Globus pallidus (tissue), 1 donor: ENCODE measurements at regions not wholly inside any gene's neighbourhood (a gene's known extent, or its start where the extent isn't known, plus 50 kb on each side); places are given as distances from the start of the nearest gene placed in this dataset.
"Not testable (repeated sequence)": the region's sequence is repeated elsewhere in the genome, so short reads cannot be mapped to it uniquely, and the experiment has no call there.

ENCODE experiments used
- DNase-seq: peaks from one replicate; pipeline ENCODE4 v3.0.0-alpha.2; 2015; ENCODE audit warnings: low spot score

GRCh38 chr4:123674762-123675465 lies 278.3 kb downstream of the SPRY1 start:
- no peak for DNase-seq

DNA sequence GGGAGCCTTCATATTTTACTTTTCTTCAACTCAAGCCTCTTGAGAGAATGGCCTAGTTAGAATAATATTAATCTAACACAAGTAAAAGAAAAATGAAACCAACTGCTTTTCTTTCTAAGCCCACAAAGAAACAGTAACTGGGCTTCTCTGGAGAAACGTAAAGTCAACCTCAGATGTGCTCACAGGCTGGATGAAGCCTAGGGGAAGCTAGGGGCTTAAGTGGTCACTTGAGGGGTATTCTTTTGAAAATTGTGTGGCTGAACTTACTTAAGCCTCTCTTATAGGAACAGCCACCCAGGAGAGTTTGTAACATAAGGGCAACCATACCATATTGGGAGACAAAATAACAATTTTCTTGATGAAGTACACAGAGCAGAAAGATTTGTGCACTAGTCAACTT lies 279.0 kb downstream of the SPRY1 start:
- DNase-seq, result no peak

GRCh38 chr4:123676071-123676889 lies 279.7 kb downstream of the SPRY1 start:
- no peak for DNase-seq

- DNase-seq, result no peak
These were observed 280.3 kb downstream of the SPRY1 start for GRCh38 chr4:123676890-123677229.

GRCh38 chr4:123682931-123683330 lies 286.3 kb downstream of the SPRY1 start:
- no peak for DNase-seq

GRCh38 chr4:123684937-123685336 lies 288.3 kb downstream of the SPRY1 start:
- not testable (repeated sequence) for DNase-seq

DNA sequence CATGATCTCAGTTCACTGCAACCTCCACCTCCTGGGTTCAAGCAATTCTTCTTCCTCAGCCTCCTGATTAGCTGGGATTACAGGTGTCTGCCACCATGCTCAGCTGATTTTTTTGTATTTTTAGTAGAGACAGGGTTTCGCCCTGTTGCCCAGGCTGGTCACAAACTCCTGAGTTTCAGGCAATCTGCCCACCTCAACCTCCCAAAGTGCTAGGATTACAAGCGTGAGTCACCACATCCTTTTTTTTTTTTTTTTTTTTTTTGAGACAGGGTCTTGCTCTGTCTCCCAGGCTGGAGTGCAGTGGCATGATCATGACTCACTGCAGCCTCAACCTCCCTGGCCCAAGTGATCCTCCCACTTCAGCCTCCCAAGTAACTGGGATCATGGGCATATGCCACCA lies 298.9 kb downstream of the SPRY1 start:
- DNase-seq, result not testable (repeated sequence)

GRCh38 chr4:123696687-123697086 lies 300.1 kb downstream of the SPRY1 start:
- no peak for DNase-seq

DNA sequence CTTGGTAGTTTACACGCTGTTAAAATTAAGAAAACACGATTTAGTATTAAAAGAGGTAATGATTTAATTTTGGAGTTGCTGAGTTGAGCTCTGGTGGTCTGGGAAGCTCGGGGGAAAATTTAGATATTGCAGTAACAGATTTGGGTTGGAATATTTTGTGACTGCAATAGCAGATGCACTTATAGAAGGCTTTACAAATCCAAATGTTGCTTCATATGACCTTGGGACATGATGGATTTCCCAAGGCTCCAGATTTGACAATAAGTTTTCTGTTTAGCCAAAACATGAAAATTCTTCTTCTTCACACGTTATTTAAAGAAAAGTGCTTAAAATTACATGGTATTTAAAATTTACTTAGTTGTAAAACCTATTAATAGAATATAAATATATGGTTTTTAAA lies 302.0 kb downstream of the SPRY1 start:
- DNase-seq, result no peak

DNA sequence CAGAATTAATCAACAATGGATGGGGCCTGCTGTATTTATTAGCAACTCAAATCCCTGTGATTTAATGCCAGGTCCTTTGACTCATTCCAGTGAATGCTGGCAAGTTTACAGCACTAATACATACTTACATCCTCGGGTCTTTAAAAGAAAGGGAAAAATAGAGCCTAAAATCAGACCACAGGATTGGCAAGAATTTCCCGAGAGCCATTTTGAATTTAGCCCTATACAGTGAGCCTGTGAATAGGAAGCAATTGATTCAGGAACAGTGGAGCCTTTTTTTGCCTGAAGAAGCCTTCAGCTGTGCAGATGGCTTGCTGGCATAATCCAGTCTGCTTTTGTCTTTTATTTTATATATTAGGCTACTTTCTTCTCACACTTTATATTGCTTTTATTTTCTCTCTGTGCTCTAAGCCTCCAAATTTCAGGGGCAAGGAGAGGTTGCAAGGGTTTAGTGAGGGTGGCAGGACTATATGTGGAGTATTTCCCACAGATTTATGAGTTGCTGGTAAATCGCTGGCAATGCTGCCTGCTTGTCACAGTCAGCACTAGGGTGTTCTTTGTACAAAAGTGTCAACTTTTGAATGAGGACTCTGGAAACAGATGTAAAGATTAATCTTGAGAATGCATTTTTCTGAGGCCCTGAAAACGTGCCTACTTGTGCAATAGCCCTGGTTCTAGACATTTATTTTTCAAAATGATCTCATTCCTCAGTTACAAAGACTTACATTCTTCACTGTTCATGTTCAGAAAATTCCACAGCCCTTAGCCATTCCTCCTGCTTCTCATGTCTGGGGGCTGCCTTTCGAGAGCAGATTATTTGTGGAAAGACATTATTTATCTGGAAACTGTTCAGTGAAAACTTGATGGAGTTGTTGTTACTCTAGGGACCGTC lies 303.5 kb downstream of the SPRY1 start:
- DNase-seq, result peak; percentile 75

- DNase-seq, result no peak
These were observed 304.6 kb downstream of the SPRY1 start for GRCh38 chr4:123701131-123701575.

DNA sequence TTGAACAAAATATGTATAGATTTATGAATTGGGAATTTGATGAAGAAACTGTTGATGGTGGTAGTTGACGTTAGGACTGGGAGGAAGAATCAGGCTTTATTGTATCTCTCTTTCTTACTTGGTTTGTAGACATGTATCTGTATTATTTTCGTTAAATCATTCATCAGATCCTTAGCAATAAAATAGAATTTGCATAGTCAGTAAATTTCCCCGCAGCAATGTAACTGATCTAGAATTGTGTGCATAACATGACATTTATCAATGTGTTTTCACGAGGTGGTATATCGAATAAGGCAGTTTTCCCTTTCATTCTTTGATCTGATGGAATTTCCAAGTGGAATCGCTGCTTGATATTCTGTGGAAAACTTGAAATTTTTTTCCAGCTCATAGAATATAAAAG lies 308.8 kb downstream of the SPRY1 start:
- DNase-seq, result no peak

DNA sequence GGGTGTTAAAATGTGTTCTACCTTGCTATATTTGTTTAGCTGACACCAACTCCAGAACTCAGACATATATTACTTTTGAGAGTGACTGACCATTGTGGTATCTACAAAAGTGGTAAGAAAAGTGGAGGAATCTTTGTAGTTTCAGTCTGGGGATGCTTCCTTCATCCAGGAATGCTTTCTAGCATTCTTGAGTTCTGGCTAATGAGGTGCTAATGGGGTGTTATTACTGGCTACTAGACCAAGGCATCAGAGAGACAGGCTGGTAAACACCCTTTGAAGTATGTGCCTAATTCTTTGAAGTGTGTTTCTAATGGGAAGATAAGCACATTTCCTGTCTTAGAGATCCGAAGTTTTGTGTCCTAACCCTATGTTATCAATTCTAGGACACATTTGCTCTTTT lies 310.4 kb downstream of the SPRY1 start:
- DNase-seq, result no peak

GRCh38 chr4:123708902-123709301 lies 312.3 kb downstream of the SPRY1 start:
- DNase-seq, result no peak

DNA sequence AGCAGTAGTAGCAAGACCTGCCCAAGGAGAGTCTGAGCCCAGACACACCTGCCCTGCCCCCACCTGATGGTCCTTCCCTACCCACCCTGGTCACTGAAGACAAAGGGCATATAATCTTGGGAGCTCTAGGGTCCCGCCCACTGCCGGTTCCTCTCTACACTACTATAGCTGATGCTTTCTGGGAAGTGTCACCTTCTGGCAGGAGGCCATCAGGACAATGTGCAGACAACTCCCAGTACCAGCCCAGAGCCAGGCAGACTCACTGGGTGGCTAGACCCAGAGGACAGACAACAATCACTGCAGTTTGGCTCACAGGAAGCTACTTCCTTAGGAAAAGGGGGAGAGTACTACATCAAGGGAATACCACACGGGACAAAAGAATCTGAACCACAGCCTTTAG lies 312.7 kb downstream of the SPRY1 start:
- DNase-seq, result no peak

- no peak for DNase-seq
These were observed 334.4 kb downstream of the SPRY1 start for GRCh38 chr4:123731035-123731434.

DNA sequence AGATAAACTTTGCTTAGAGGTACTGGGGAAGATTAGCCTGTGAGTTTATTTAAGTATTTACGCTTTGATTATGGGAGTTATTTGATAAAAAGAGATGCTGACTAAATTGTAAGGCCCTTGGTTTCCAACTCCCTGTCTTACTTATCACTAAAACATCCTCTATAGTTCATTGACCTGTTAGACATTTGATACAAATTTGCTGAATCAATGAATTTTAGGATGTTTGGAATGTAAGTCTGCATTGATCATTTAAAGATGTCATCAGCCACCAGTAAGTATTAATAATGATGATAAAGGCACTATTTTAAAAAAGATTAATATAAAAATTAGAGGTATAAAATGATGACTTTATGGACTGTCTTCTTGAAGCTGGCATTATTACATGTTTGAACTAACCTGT lies 340.6 kb downstream of the SPRY1 start:
- no peak for DNase-seq

GRCh38 chr4:123739806-123740205 lies 343.2 kb downstream of the SPRY1 start:
- DNase-seq, result no peak

GRCh38 chr4:123740236-123740635 lies 343.6 kb downstream of the SPRY1 start:
- DNase-seq, result no peak

- DNase-seq, result no peak
These were observed 345.3 kb downstream of the SPRY1 start for GRCh38 chr4:123741906-123742305.

GRCh38 chr4:123743848-123744247 lies 347.3 kb downstream of the SPRY1 start:
- no peak for DNase-seq

DNA sequence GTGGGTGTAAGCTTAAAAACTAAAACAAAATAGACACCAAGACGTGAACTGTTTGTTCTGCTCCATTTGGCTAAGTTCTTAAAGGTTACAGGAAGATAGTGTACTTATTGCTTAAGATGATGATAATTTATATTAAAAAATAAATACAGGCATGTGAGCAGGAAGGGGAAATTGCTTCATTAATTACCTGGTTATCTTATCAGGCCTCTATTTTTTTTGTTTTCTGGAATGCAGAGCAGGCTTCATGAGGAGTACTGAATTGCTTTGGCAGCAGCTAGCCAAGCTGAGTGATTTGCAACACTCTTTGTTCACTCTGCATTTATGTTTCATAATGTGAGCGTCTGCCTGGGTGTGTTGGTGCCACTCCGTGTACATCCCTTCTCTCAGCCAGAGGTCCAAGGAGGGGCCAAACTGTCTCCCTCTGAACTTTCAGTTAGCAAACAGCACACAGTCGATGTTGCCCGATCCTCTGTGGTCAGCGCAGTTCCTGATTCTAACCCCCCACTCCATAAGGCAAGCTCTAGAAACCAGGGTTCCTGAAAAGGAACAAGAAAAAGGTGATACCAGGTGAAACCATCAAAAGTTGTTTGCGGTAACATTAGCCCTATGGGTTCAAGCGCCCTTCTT lies 348.2 kb downstream of the SPRY1 start:
- no peak for DNase-seq
